Activated effector memory CD4-positive, alpha-beta T cell treated with anti-CD3 and anti-CD28 coated beads, Interleukin-2, amount 50 U/mL, for 16 hours (primary cell): ENCODE measurements at regions not wholly inside any gene's neighbourhood (a gene's known extent, or its start where the extent isn't known, plus 50 kb on each side); places are given as distances from the start of the nearest gene placed in this dataset.

Experiments
- DNase-seq: peaks from one replicate; pipeline ENCODE4 v3.0.0-alpha.2; 2020

- DNase-seq = no peak
Observed at GRCh38 chr12:91418221-91419090, 235.8 kb upstream of the DCN start.

GRCh38 chr12:91417650-91418049 is 235.0 kb upstream of the DCN start:
- DNase-seq = no peak

- DNase-seq = no peak
Observed at GRCh38 chr12:91414636-91415035, 232.0 kb upstream of the DCN start.

- DNase-seq = no peak
Observed at GRCh38 chr12:91413581-91414546, 231.2 kb upstream of the DCN start.

DNA sequence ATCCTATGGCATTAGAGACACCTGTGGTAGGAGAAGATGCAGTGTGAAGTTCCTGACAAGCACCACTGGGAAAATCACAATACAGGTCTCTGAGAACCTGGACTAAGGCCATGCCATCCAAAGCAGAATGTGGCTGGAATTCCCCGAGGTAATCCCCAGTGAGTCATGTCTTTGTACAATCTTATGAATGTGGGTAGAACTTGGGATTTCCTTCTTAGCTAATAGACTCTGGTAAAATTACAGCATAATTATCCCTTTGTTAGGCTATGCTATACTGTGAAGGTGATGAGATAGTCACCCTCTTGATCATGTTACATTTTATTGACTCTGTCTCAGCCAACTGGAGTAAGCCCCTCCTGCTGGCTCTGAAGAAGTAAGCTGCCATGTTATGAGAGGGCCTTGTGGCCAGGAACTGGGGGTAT is 224.3 kb upstream of the DCN start:
- no peak for DNase-seq

DNA sequence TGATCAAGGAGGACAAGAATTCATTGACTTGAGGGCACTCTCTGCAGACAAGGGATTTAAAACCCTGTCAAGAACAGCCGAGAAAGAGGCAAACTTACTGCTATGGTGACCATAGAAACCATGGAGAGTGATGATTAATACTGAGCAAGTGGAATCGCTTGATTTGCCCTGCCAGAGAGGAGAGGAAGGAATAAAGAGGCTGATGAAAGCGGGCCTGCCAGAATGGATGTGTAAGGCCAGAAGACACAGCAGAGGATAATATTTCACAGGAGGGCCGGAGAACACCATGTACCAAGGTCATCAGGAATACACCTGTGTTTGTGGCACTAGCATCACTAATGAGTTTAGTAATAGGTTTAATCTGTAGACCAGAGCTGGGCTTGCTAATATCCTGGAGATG is 221.8 kb upstream of the DCN start:
- no peak for DNase-seq

GRCh38 chr12:91401190-91401589 is 218.6 kb upstream of the DCN start:
- DNase-seq = no peak

GRCh38 chr12:91400271-91400670 is 217.7 kb upstream of the DCN start:
- no peak for DNase-seq

DNA sequence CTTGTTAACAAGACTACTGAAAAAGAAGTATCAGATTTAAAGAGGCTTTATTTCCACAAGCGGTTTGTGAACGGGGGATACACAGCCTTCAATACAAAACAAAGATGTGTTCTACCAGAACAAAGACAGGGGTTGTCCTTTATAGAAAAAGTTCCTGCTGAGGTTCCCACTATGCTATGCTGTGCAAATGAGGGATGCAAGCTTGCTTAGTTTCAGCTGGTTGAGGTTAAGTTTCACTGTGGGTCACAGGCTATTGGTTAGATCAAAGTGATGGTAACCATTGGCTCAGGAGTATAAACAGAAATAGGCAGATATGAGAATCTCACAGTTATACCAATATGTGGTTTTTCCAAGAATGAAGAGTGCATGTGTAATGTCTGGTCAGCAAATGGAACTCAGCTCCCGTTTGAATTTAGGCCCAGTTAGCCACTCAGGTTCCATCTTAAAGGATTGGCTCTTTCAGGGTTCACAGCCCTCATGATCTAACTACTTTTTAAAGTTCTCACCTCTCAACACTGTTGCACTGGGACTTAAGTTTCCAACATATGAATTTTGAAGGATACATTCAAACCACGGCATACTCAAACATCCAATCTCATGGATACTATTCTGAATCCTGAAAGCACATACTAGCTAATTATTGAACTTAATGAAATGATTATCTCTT is 215.4 kb upstream of the DCN start:
- no peak for DNase-seq

DNA sequence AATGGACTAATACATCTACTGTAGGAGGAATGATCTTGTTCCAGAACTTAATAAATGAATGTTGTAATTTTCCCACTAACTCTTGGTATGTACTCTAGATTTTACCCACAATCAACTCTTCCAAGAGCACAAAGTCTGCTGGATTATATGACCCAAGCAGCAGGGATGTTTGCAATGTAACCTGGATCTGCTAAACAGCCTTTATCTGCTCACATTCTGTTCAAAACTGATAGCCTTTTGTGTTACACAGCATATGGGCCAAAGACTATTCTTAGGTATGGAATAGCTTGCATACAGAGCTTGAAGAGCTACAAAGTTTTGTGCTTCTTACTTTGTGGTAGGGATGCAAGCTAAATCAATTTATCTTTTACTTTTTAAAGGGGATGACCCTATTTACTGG is 213.7 kb upstream of the DCN start:
- no peak for DNase-seq

DNA sequence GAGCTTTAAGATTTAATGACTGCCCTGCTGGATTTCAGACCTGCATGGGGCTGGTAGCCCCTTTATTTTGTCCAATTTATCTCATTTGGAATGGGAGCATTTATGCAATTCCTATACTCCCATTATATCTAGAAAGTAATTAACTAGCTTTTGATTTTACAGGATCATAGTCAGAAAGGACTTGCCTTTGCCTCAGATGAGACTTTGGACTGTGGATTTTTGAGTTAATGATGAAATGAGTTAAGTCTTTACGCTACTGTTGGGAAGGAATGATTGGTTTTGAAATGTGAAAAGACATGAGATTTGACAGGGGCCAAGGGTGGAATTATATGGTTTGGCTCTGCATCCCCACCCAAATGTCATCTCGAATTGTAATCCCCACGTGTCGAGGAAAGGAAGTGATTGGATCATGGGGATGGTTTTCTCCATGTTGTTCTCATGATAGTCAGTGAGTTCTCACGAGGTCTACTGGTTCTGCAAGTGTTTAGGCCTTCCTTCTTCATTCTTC is 213.1 kb upstream of the DCN start:
- DNase-seq = no peak

- no peak for DNase-seq
Observed at GRCh38 chr12:91394903-91395302, 212.3 kb upstream of the DCN start.

DNA sequence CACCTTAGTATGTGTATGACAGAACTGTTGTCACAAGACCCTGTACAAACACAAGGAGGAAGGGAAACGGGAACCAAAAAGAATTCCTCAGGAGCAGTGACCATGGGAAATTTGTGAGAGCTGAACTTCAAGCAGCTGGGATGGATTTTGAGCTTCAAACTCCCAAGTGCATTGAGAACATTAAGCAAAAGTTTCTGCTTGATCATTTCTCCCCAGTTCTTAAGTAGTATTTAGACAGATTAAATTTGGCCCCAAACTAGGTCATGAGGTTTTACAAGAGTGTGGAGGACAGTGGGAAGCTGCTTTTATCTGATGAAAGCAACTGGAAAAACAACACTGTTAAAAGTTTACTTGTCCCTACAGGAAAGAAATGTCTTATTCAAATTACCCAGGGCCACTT is 206.0 kb upstream of the DCN start:
- no peak for DNase-seq

- DNase-seq = no peak
Observed at GRCh38 chr12:91387461-91388134, 205.0 kb upstream of the DCN start.

GRCh38 chr12:91384806-91385205 is 202.2 kb upstream of the DCN start:
- no peak for DNase-seq

- no peak for DNase-seq
Observed at GRCh38 chr12:91384366-91384765, 201.7 kb upstream of the DCN start.

DNA sequence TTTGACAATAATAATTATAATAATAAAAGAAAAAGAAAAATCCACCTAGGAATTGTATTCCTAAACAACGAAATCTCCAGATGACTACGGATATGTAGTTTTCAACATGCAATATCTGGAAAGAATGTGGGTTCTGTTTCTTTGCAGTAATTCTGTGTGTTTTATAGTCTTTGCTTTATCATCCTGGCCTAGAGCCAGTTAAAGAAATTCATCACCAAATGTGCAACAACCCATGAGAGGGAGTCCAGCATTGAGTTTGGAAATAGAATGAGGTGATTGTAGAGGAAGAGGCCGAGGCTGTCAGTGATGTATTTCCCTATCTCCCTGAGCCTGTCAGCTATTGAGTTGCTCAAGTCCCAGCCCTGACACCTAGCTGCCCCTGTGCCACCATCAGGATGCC is 200.5 kb upstream of the DCN start:
- no peak for DNase-seq

- peak; percentile 93 for DNase-seq
Observed at GRCh38 chr12:91382081-91382543, 199.5 kb upstream of the DCN start.

DNA sequence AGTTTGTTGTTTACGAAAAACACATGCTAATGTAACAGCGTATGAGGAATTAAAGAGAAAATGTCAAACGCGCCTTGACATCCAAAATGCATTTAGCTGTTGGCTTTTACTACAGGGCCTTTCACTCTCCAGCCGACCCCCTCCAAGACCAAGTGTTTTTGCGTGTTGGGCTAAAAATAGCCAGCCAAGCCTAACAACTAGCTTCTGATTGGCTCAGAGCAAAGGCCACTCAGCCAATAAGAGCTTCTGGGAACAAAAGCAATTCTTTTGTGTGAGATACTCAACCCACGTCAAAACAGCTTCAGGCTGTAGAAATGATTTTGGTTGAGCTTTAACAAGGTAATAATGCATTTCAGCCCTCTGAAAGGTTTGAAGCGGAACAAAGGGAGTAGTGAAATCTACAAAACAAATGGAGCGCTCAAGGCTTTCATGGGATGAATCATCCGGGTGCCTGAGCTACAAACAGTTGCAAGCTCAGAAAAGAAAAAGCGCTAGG is 198.7 kb upstream of the DCN start:
- DNase-seq = no peak

DNA sequence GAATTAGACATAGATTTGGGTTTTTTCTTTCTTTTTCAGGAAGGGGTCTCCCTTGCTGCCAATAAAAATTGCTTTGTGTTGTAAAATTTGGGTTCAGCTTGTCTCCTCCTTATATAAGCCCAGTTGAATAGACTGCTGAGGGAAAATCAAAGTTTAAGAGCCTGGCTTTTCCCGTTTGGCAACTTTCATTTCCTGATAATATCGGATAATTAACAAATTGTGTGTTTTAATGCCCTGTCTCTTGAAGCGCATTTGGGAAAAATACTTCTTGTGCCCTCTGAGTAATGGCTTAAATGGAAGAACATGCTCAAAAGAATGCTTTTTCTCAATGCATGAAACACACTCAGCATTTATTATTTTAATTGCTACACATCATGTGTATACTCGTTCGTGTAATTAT is 198.0 kb upstream of the DCN start:
- no peak for DNase-seq

DNA sequence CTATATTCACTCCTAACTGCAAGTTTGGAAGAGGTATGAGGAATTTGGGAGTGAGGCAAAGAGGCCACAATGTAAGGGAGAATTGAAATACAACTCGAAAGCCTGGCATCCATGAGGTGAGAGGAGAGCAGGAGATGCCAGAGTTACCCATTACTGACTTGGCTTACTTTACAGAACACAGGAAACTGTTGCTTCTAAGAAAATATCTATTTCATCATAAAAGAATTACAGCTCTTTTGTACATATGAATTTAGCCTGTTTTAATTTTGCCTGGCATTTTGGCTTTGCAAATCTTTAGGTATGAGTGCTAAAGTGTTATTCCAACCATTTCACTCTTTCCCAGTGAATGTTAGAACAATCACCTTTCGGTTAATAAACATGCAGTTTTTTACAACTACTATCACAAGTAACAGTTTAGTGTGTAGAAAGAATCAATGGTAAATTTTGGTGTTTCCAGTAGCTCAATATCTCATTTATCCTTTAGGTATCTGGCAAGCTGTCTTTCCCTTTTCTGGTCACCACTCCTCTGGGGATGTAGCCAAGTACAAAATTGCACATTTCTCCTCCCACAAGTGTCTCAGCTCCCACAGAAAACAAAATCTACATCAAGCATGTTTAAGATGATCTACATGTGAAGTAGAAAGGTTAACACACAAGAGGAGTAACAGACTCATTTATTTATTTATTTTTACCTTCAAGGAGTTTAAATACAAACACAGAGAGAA is 196.6 kb upstream of the DCN start:
- no peak for DNase-seq
